Peyer's patch (tissue), 4 donors: ENCODE measurements at regions not wholly inside any gene's neighbourhood (a gene's known extent, or its start where the extent isn't known, plus 50 kb on each side); places are given as distances from the start of the nearest gene placed in this dataset.

Source experiments
- DNase-seq, 3 donors: peaks; one replicate each; pipeline ENCODE4 v3.0.0-alpha.2; 2017 to 2019
- H3K27ac ChIP-seq, 4 donors: fragments of 200-600 bp; sonication (generic); one replicate each; pipeline ENCODE4 v1.5.1; 2016 to 2019
- H3K27me3 ChIP-seq, 2 donors: fragments of 200-600 bp; sonication (generic); one replicate each; pipeline ENCODE4 v1.5.1; 2019
- H3K36me3 ChIP-seq, 3 donors: fragments of 200-600 bp; sonication (generic); one replicate each; pipeline ENCODE4 v1.5.1; 2016 to 2019
- H3K4me1 ChIP-seq, 4 donors: fragments of 200-600 bp; sonication (generic); one replicate each; pipeline ENCODE4 v1.5.1; 2016 to 2019
- H3K4me3 ChIP-seq, 4 donors: fragments of 200-600 bp; sonication (generic); 1 replicate in 3 of 4; 2 replicates in 1 of 4; pipeline ENCODE4 v1.5.1; 2016 to 2019; ENCODE audit warnings: mild to moderate bottlenecking in 1 of 4
- H3K9me3 ChIP-seq, 4 donors: fragments of 200-600 bp; sonication (generic); one replicate each; pipeline ENCODE4 v1.5.1; 2016 to 2019; ENCODE audit warnings: mild to moderate bottlenecking in 1 of 4
- CTCF ChIP-seq, 6 experiments: fragments of 450-650 bp in 4 of 6; fragments of 200-600 bp in 2 of 6; sonication (generic) in 1 of 6; IDR thresholded peaks; one replicate each; pipeline ENCODE4 v1.5.1; 2017 to 2019; ENCODE audit warnings: antibody characterized with exemption in 6 of 6, mild to moderate bottlenecking in 3 of 6, moderate library complexity in 1 of 6
- POLR2A ChIP-seq, 2 donors: fragments of 450-650 bp; IDR thresholded peaks; one replicate each; pipeline ENCODE4 v1.5.1; 2017; ENCODE audit warnings: antibody characterized with exemption in 2 of 2, mild to moderate bottlenecking in 2 of 2, moderate library complexity in 2 of 2

- H3K27ac ChIP-seq = no peak overlapping the region
- no peak for TF ChIP-seq POLR2A (IDR thresholded peaks at IDR 0.05)
- no peak for TF ChIP-seq CTCF (IDR thresholded peaks at IDR 0.05)
- no peaks in the 10 kb centered on the region for H3K4me1 ChIP-seq
- no peaks in the 10 kb centered on the region for H3K27me3 ChIP-seq
- no peak overlapping the region for H3K4me3 ChIP-seq
- DNase-seq = no peak
- H3K9me3 ChIP-seq = peaks cover 0 to 4% (median 0%) of the 10 kb centered on the region in 4 donors
- H3K36me3 ChIP-seq = no peaks in the 10 kb centered on the region
Observed at GRCh38 chr10:75347186-75347585, 54.4 kb downstream of the ZNF503 start.

GRCh38 chr10:75345738-75346137, 55.8 kb downstream of the ZNF503 start:
- Histone ChIP-seq H3K9me3 (peaks cover 0 to 4% (median 0%) of the 10 kb centered on the region in 4 donors), H3K4me3 (no peak overlapping the region), H3K27me3 (no peaks in the 10 kb centered on the region), H3K27ac (no peak overlapping the region), H3K4me1 (no peaks in the 10 kb centered on the region), H3K36me3 (no peaks in the 10 kb centered on the region)
- DNase-seq = no peak
- TF ChIP-seq CTCF (IDR thresholded peaks at IDR 0.05) (no peak), POLR2A (IDR thresholded peaks at IDR 0.05) (no peak)

- TF ChIP-seq CTCF (IDR thresholded peaks at IDR 0.05) (no peak), POLR2A (IDR thresholded peaks at IDR 0.05) (no peak)
- H3K27me3 ChIP-seq = no peaks in the 10 kb centered on the region
- no peaks in the 10 kb centered on the region for H3K36me3 ChIP-seq
- no peaks in the 10 kb centered on the region for H3K4me1 ChIP-seq
- H3K4me3 ChIP-seq = no peak overlapping the region
- DNase-seq = no peak
- H3K27ac ChIP-seq = no peak overlapping the region
- H3K9me3 ChIP-seq = peaks cover 0 to 4% (median 0%) of the 10 kb centered on the region in 4 donors
Observed at GRCh38 chr10:75344170-75344569, 57.4 kb downstream of the ZNF503 start.

GRCh38 chr10:75342397-75342796, 59.2 kb downstream of the ZNF503 start:
- peaks cover 0 to 4% (median 0%) of the 10 kb centered on the region in 4 donors for H3K9me3 ChIP-seq
- H3K27ac ChIP-seq = no peak overlapping the region
- no peaks in the 10 kb centered on the region for H3K4me1 ChIP-seq
- no peak overlapping the region for H3K4me3 ChIP-seq
- no peaks in the 10 kb centered on the region for H3K27me3 ChIP-seq
- H3K36me3 ChIP-seq = no peaks in the 10 kb centered on the region
- no peak for DNase-seq
- no peak for TF ChIP-seq POLR2A (IDR thresholded peaks at IDR 0.05)
- TF ChIP-seq CTCF (IDR thresholded peaks at IDR 0.05) = no peak

GRCh38 chr10:75335983-75336382, 65.6 kb downstream of the ZNF503 start:
- no peak for TF ChIP-seq POLR2A (IDR thresholded peaks at IDR 0.05)
- TF ChIP-seq CTCF (IDR thresholded peaks at IDR 0.05) = no peak

GRCh38 chr10:75335191-75335590, 66.4 kb downstream of the ZNF503 start:
- Histone ChIP-seq H3K4me1 (no peaks in the 10 kb centered on the region), H3K9me3 (no peaks in the 10 kb centered on the region), H3K27ac (no peak overlapping the region), H3K36me3 (no peaks in the 10 kb centered on the region), H3K27me3 (no peaks in the 10 kb centered on the region), H3K4me3 (no peak overlapping the region)
- no peak for TF ChIP-seq POLR2A (IDR thresholded peaks at IDR 0.05)
- TF ChIP-seq CTCF (IDR thresholded peaks at IDR 0.05) = no peak
- DNase-seq = no peak

More at GRCh38 chr10:75335983-75336382, 65.6 kb downstream of the ZNF503 start:
- H3K27me3 ChIP-seq = no peaks in the 10 kb centered on the region
- DNase-seq = no peak
- no peak overlapping the region for H3K27ac ChIP-seq
- no peaks in the 10 kb centered on the region for H3K9me3 ChIP-seq
- no peaks in the 10 kb centered on the region for H3K4me1 ChIP-seq
- H3K4me3 ChIP-seq = no peak overlapping the region
- no peaks in the 10 kb centered on the region for H3K36me3 ChIP-seq
